Cardiac muscle cell (in vitro differentiated cells and primary cell): ENCODE measurements at regions not wholly inside any gene's neighbourhood (a gene's known extent, or its start where the extent isn't known, plus 50 kb on each side); places are given as distances from the start of the nearest gene placed in this dataset.
A peak's percentile ranks its signal among the peaks of the same experiment; 100 is the strongest.

Source experiments
- DNase-seq, 2 donors: peaks; one replicate each; pipeline versions ENCODE4 v3.0.0 to v3.0.0-alpha.2; 2010 to 2017; ENCODE audit warnings: low read depth in 1 of 2, low spot score in 1 of 2
- H3K27ac ChIP-seq: fragments of 200-600 bp; sonication (generic); 2 replicates; pipeline ENCODE4 v1.5.1; 2016
- H3K27me3 ChIP-seq: fragments of 200-600 bp; sonication (generic); 2 replicates; pipeline ENCODE4 v1.6.0; 2016; ENCODE audit warnings: control low read depth
- H3K36me3 ChIP-seq: fragments of 200-600 bp; sonication (generic); 2 replicates; pipeline ENCODE4 v1.5.1; 2016; ENCODE audit warnings: control low read depth
- H3K4me1 ChIP-seq: fragments of 200-600 bp; sonication (generic); 2 replicates; pipeline ENCODE4 v1.8.1; 2017; ENCODE audit warnings: low read depth, mild to moderate bottlenecking, mixed run types
- H3K4me3 ChIP-seq: fragments of 200-600 bp; sonication (generic); 2 replicates; pipeline ENCODE4 v1.5.1; 2016; ENCODE audit warnings: mild to moderate bottlenecking
- H3K9me3 ChIP-seq: fragments of 200-600 bp; sonication (generic); 2 replicates; pipeline ENCODE4 v1.5.1; 2017; ENCODE audit warnings: low read depth, mild to moderate bottlenecking, control low read depth
- TF ChIP-seq, protein P1 (sequence below): IDR thresholded peaks from 2 replicates; pipeline ENCODE4 v1.5.1; 2012; ENCODE audit warnings: low read depth, mild to moderate bottlenecking, low read length

DNA sequence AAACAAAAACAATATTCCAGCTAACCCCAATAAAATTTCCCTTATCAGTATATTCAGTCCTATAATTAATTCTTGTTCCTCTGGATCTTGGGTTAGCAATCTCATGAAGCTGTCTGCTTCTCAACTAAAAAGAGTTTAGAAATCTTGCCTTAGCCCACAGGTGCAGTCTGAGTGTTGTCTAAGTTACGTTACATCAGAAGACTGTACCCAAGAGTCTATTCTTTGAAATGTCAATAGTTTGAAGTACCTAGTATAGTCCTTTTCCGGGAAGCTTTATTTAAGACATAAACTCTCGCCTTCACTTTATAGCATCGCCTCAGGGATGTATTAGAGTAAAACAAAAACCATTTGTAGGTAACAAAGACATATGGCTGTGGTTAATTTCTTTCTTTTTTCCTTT, 465.1 kb downstream of the FUT8 start:
- no peaks in the 10 kb centered on the region for H3K9me3 ChIP-seq

DNA sequence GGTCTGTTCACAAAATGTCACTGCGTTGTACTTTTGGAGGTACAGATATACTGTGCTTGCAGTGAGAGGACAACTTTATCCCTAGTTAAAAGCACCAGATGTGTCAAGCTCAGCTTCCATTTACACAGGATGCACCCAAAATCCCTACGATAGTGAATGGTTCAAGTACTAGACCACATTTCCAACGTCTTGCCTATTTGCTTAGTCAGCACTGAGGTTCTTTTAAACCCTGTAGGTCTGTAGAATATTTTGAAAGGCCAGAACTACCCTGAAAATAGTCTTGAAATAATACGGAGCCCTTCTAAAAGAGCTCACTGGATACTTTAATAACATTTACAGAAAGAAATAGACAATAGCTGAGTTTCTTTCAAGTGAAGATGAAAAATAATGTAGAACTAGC, 466.1 kb downstream of the FUT8 start:
- no peak for DNase-seq
- Histone ChIP-seq H3K27me3 (no peaks in the 10 kb centered on the region), H3K27ac (no peak overlapping the region), H3K4me1 (no peaks in the 10 kb centered on the region), H3K4me3 (no peak overlapping the region), H3K36me3 (no peaks in the 10 kb centered on the region), H3K9me3 (no peaks in the 10 kb centered on the region)
- TF ChIP-seq, protein P1, sequence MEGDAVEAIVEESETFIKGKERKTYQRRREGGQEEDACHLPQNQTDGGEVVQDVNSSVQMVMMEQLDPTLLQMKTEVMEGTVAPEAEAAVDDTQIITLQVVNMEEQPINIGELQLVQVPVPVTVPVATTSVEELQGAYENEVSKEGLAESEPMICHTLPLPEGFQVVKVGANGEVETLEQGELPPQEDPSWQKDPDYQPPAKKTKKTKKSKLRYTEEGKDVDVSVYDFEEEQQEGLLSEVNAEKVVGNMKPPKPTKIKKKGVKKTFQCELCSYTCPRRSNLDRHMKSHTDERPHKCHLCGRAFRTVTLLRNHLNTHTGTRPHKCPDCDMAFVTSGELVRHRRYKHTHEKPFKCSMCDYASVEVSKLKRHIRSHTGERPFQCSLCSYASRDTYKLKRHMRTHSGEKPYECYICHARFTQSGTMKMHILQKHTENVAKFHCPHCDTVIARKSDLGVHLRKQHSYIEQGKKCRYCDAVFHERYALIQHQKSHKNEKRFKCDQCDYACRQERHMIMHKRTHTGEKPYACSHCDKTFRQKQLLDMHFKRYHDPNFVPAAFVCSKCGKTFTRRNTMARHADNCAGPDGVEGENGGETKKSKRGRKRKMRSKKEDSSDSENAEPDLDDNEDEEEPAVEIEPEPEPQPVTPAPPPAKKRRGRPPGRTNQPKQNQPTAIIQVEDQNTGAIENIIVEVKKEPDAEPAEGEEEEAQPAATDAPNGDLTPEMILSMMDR: no peak

More for the DNA sequence above, 465.1 kb downstream of the FUT8 start:
- TF ChIP-seq, protein P1: no peak
- H3K27ac ChIP-seq: no peak overlapping the region
- no peaks in the 10 kb centered on the region for H3K4me1 ChIP-seq
- H3K36me3 ChIP-seq: no peaks in the 10 kb centered on the region
- DNase-seq: no peak
- H3K27me3 ChIP-seq: no peaks in the 10 kb centered on the region
- H3K4me3 ChIP-seq: no peak overlapping the region

DNA sequence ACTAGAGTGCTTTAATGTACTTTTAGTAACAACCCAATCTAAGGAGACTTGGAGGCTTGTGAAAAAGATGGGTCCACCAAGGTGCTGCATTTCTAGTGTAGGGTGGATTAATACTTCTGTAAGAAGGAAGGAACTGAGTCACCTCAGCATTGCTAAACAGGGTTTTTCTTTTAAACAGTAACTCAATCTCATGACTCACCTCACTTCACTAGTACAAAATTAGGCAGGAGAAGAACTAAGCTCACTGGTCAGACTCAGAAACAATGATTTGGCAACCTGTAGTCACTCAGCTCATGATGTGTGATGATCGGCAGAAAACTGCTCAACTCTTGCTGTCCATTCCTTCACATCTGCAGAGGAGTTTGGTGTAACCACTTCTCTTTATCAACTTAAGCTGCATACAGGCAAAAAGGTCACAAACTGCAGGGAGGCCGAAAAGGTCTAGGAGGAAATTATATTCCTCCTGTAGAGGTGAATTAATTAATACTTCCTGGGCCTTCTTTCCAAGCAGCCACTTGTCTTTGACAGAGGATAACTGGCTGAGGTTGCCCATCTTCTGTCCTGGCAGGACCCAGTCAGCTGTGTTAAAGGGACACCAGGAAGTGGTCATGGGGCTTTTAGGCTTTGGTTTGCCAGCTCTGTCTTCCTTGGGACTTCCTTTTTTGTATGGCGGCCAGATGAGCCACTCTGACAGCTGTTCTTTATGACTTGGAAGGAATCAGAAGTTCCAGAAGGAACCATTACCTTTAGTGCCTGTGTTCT, 466.9 kb downstream of the FUT8 start:
- H3K36me3 ChIP-seq: no peaks in the 10 kb centered on the region
- no peak overlapping the region for H3K4me3 ChIP-seq
- DNase-seq: peak in 1 of 2 donors; percentile 63
- H3K9me3 ChIP-seq: no peaks in the 10 kb centered on the region
- TF ChIP-seq, protein P1: no peak
- H3K27me3 ChIP-seq: no peaks in the 10 kb centered on the region
- no peak overlapping the region for H3K27ac ChIP-seq
- no peaks in the 10 kb centered on the region for H3K4me1 ChIP-seq

DNA sequence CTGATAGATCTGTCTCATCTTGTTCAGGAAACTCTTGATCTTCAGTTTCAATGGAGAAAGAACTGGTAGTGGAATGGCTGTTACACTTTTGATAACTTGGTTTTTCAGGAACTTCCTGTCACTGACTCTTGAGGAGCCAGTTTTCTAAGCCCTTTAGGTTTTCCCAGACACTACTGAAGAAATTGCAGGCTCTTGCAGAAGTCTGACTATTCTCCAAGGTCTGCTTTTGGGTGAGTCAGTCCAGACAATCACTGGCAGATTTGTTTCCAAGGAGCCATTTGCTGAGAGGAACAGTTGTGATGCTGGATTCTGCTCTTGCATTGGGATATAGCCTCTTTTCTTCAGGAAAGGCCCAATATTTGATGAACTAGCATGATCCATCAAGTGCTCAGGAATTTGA, 468.0 kb downstream of the FUT8 start:
- Histone ChIP-seq H3K9me3 (no peaks in the 10 kb centered on the region), H3K4me3 (no peak overlapping the region), H3K27me3 (no peaks in the 10 kb centered on the region), H3K27ac (no peak overlapping the region), H3K4me1 (no peaks in the 10 kb centered on the region), H3K36me3 (no peaks in the 10 kb centered on the region)
- TF ChIP-seq, protein P1: no peak
- peak in 1 of 2 donors; percentile 15 for DNase-seq

DNA sequence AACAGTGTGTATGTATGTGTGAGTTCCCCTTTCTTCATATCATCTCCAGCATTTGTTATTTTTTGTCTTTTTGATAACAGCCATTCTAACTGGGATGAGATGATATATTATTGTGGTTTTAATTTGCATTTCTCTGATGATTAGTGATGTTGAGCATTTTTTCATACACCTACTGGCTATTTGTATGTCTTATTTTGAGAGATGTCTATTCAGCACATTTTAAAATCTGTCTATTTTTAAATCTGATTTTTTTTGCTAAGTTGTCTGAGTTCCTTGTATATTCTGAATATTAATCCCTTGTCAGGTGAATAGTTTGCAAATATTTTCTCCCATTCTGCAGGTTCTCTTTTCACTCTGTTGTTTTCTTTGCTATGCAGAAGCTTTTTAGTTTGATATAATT, 469.1 kb downstream of the FUT8 start:
- TF ChIP-seq, protein P1: no peak
- Histone ChIP-seq H3K27ac (no peak overlapping the region), H3K4me1 (no peaks in the 10 kb centered on the region), H3K36me3 (no peaks in the 10 kb centered on the region), H3K4me3 (no peak overlapping the region), H3K9me3 (no peaks in the 10 kb centered on the region), H3K27me3 (no peaks in the 10 kb centered on the region)
- DNase-seq: no peak
